Prostate gland (tissue), 2 donors: ENCODE measurements at regions not wholly inside any gene's neighbourhood (a gene's known extent, or its start where the extent isn't known, plus 50 kb on each side); places are given as distances from the start of the nearest gene placed in this dataset.
A peak's percentile ranks its signal among the peaks of the same experiment; 100 is the strongest.

Experiments
- POLR2A ChIP-seq: fragments of 450-650 bp; IDR thresholded peaks from one replicate; pipeline ENCODE4 v1.6.1; 2016; ENCODE audit warnings: antibody characterized with exemption, mild to moderate bottlenecking
- POLR2AphosphoS5 ChIP-seq: sonication (generic); formaldehyde crosslinking; IDR thresholded peaks from one replicate; pipeline ENCODE4 v1.6.1; 2017; ENCODE audit warnings: antibody characterized with exemption
- TF ChIP-seq, protein P1 (sequence below), 4 experiments: fragments of 200-600 bp in 2 of 4; fragments of 450-650 bp in 2 of 4; sonication (generic) in 2 of 4; IDR thresholded peaks; 1 replicate in 3 of 4; 2 replicates in 1 of 4; pipeline ENCODE4 v1.5.1; 2016 to 2019; ENCODE audit warnings: antibody characterized with exemption in 4 of 4, mild to moderate bottlenecking in 2 of 4, moderate library complexity in 2 of 4

DNA sequence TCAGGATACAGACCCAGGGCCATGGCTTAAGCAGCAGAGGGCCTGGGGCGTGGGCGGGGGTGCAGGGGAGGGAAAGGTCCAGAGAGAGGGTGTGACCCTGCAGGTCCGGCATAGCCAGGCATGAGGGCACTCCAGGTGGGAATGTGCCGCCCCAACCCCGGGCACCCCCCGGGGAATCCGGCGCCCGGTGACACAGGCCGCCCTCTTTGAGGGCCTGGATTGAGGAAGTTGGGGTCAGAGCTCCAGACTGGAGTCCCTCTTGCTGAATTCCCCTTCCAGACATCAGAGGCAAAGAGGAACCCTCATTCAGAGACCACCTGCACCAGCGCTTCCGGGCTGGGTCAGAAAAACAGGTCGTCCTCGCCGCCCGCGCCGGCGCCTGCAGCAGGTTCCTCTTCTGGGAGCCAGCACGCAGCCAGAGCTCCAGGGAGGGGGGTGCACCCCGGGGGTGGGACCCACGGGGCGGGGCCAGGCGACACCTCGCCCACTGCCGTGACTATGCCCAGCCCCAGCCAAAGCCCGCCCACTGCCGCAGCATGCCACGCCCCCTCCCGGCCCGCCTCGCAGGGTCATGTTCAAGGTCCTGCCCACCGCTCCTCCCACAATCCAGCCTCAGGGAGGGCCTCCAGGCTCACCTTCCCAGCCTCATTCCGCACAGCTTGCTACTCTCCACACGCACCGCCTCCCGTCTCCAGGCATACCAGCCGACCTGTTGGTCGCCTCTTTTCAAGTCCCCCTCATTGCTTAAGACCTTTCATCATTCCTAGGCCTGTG, 98.3 kb upstream of the ID2 start:
- TF ChIP-seq POLR2AphosphoS5 (peak; percentile 84), POLR2A (peak; percentile 74)
- TF ChIP-seq, protein P1, sequence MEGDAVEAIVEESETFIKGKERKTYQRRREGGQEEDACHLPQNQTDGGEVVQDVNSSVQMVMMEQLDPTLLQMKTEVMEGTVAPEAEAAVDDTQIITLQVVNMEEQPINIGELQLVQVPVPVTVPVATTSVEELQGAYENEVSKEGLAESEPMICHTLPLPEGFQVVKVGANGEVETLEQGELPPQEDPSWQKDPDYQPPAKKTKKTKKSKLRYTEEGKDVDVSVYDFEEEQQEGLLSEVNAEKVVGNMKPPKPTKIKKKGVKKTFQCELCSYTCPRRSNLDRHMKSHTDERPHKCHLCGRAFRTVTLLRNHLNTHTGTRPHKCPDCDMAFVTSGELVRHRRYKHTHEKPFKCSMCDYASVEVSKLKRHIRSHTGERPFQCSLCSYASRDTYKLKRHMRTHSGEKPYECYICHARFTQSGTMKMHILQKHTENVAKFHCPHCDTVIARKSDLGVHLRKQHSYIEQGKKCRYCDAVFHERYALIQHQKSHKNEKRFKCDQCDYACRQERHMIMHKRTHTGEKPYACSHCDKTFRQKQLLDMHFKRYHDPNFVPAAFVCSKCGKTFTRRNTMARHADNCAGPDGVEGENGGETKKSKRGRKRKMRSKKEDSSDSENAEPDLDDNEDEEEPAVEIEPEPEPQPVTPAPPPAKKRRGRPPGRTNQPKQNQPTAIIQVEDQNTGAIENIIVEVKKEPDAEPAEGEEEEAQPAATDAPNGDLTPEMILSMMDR (IDR thresholded peaks at IDR 0.05): peak in 2 of 4 experiments; percentile 27 to 33
